ENCODE measurements at regions not wholly inside any gene's neighbourhood (a gene's known extent, or its start where the extent isn't known, plus 50 kb on each side); places are given as distances from the start of the nearest gene placed in this dataset.

GRCh38 chr1:187617776-187618175, 789.0 kb downstream of the PLA2G4A start:
- DNase-seq, result no peak
- Histone ChIP-seq H3K27ac (replicated peaks) (no peak overlapping the region), H3K9me3 (replicated peaks) (peaks cover 23% of the 10 kb centered on the region), H3K36me3 (no peaks in the 10 kb centered on the region), H3K4me1 (no peaks in the 10 kb centered on the region), H3K4me3 (no peak overlapping the region), H3K27me3 (ENCODE audit: low read depth) (no peaks in the 10 kb centered on the region)
- intact Hi-C loops (cut with micrococcal nuclease), result no loop called here
- TF ChIP-seq CTCF (IDR thresholded peaks at IDR 0.05; ENCODE audit: borderline replicate concordance), result no peak

DNA sequence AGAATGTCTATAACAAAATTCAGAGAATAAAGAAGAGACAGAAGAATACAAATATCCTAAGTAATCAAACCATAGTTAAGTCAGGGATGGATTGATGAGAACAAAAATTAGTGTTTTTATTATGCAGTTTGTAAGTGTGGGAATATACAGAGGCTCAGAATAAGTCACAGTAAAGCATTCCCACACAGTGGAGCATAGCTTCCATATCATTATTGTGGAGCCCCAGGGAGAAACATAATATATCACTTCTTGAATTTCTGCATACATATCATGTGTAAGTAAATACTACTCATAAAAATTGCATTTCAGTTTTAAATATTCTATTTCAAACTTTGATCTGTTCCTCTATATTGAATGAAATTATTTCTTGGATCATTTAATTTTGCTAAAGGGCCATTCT, 790.4 kb downstream of the PLA2G4A start:
- intact Hi-C loops (cut with micrococcal nuclease), result no loop called here
- H3K36me3 ChIP-seq, result no peaks in the 10 kb centered on the region
- no peak for DNase-seq
- H3K4me1 ChIP-seq, result no peaks in the 10 kb centered on the region
- H3K27ac ChIP-seq (replicated peaks), result no peak overlapping the region
- TF ChIP-seq CTCF (IDR thresholded peaks at IDR 0.05; ENCODE audit: borderline replicate concordance), result no peak
- H3K4me3 ChIP-seq, result no peak overlapping the region
- H3K9me3 ChIP-seq (replicated peaks), result peaks cover 21% of the 10 kb centered on the region
- H3K27me3 ChIP-seq (ENCODE audit: low read depth), result no peaks in the 10 kb centered on the region

GRCh38 chr1:187621951-187622350, 793.2 kb downstream of the PLA2G4A start:
- Histone ChIP-seq H3K4me1 (no peaks in the 10 kb centered on the region), H3K36me3 (no peaks in the 10 kb centered on the region), H3K27me3 (ENCODE audit: low read depth) (no peaks in the 10 kb centered on the region), H3K9me3 (replicated peaks) (peaks cover 6% of the 10 kb centered on the region), H3K4me3 (no peak overlapping the region), H3K27ac (replicated peaks) (no peak overlapping the region)
- intact Hi-C loops (cut with micrococcal nuclease), result no loop called here
- no peak for DNase-seq
- TF ChIP-seq CTCF (IDR thresholded peaks at IDR 0.05; ENCODE audit: borderline replicate concordance), result no peak

- Histone ChIP-seq H3K27me3 (ENCODE audit: low read depth) (no peaks in the 10 kb centered on the region), H3K9me3 (replicated peaks) (peaks cover 6% of the 10 kb centered on the region), H3K4me3 (no peak overlapping the region), H3K4me1 (no peaks in the 10 kb centered on the region), H3K27ac (replicated peaks) (no peak overlapping the region), H3K36me3 (no peaks in the 10 kb centered on the region)
- intact Hi-C loops (cut with micrococcal nuclease), result no loop called here
- no peak for TF ChIP-seq CTCF (IDR thresholded peaks at IDR 0.05; ENCODE audit: borderline replicate concordance)
- DNase-seq, result no peak
Measured at GRCh38 chr1:187622545-187622944, 793.8 kb downstream of the PLA2G4A start.

GRCh38 chr1:187624812-187625545, 796.2 kb downstream of the PLA2G4A start:
- H3K4me1 ChIP-seq, result no peaks in the 10 kb centered on the region
- intact Hi-C loops (cut with micrococcal nuclease), result no loop called here
- H3K4me3 ChIP-seq, result no peak overlapping the region
- peaks cover 5% of the 10 kb centered on the region for H3K9me3 ChIP-seq (replicated peaks)
- no peaks in the 10 kb centered on the region for H3K36me3 ChIP-seq
- DNase-seq, result no peak
- H3K27me3 ChIP-seq (ENCODE audit: low read depth), result no peaks in the 10 kb centered on the region
- no peak overlapping the region for H3K27ac ChIP-seq (replicated peaks)
- TF ChIP-seq CTCF (IDR thresholded peaks at IDR 0.05; ENCODE audit: borderline replicate concordance), result no peak
